Fibroblast of mammary gland (primary cell): ENCODE measurements at regions not wholly inside any gene's neighbourhood (a gene's known extent, or its start where the extent isn't known, plus 50 kb on each side); places are given as distances from the start of the nearest gene placed in this dataset.
A peak's percentile ranks its signal among the peaks of the same experiment; 100 is the strongest.

Source experiments
- DNase-seq: peaks from one replicate; pipeline ENCODE4 v3.0.0-alpha.2; 2010; ENCODE audit warnings: low read depth
- H3K4me3 ChIP-seq: 2 replicates; pipeline ENCODE4 v1.5.1; 2011; ENCODE audit warnings: low read depth, mild to moderate bottlenecking, low read length, moderate library complexity; ENCODE audit not compliant: control insufficient read depth
- CTCF ChIP-seq: conservative IDR thresholded peaks from 2 replicates; pipeline ENCODE4 v1.5.1; 2011; ENCODE audit warnings: low read depth, low read length, inconsistent platforms; ENCODE audit not compliant: control insufficient read depth, insufficient read depth

- H3K4me3 ChIP-seq: no peak overlapping the region
- TF ChIP-seq CTCF: no peak
- peak; percentile 64 for DNase-seq
Observed at GRCh38 chr16:74073456-74073855, 223.2 kb upstream of the PSMD7 start.

- H3K4me3 ChIP-seq: no peak overlapping the region
- peak; percentile 5 for DNase-seq
- TF ChIP-seq CTCF: no peak
Observed at GRCh38 chr16:74071996-74072535, 224.5 kb upstream of the PSMD7 start.

- H3K4me3 ChIP-seq: no peak overlapping the region
- TF ChIP-seq CTCF: no peak
Observed at GRCh38 chr16:74070237-74070636, 226.4 kb upstream of the PSMD7 start.

GRCh38 chr16:74064120-74064735 is 232.4 kb upstream of the PSMD7 start:
- no peak overlapping the region for H3K4me3 ChIP-seq
- peak; percentile 7 for DNase-seq
- TF ChIP-seq CTCF: no peak

More at GRCh38 chr16:74070237-74070636, 226.4 kb upstream of the PSMD7 start:
- DNase-seq: no peak

GRCh38 chr16:74053826-74054225 is 242.8 kb upstream of the PSMD7 start:
- no peak for TF ChIP-seq CTCF
- DNase-seq: no peak
- H3K4me3 ChIP-seq: no peak overlapping the region

- TF ChIP-seq CTCF: no peak
- no peak overlapping the region for H3K4me3 ChIP-seq
- DNase-seq: no peak
Observed at GRCh38 chr16:74053312-74053711, 243.3 kb upstream of the PSMD7 start.
